ENCODE measurements at regions not wholly inside any gene's neighbourhood (a gene's known extent, or its start where the extent isn't known, plus 50 kb on each side); places are given as distances from the start of the nearest gene placed in this dataset.
"Not testable (repeated sequence)": the region's sequence is repeated elsewhere in the genome, so short reads cannot be mapped to it uniquely, and the experiment has no call there.

DNA sequence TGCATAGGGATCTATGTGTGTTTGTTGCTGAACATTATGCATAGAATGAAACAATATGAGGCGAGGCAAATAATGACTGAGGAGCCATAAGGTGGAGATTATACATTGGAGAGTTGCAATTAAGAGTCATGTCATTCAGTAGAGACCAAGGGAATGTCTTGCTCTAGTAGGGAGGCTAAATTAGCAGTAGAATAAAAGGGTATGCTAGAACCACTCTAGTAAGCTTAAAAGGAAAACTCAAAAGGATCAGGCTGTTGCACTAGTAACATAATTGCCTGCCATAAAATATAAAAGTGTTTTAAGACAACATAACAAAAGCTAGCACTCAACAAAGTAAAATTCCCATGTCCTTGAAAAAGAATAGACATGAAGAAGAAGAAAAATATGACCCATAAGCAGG lies 586.2 kb upstream of the DIAPH2 start:
- H3K4me3 ChIP-seq (ENCODE audit: low read depth, low read length) = no peak overlapping the region
- TF ChIP-seq, protein P1, sequence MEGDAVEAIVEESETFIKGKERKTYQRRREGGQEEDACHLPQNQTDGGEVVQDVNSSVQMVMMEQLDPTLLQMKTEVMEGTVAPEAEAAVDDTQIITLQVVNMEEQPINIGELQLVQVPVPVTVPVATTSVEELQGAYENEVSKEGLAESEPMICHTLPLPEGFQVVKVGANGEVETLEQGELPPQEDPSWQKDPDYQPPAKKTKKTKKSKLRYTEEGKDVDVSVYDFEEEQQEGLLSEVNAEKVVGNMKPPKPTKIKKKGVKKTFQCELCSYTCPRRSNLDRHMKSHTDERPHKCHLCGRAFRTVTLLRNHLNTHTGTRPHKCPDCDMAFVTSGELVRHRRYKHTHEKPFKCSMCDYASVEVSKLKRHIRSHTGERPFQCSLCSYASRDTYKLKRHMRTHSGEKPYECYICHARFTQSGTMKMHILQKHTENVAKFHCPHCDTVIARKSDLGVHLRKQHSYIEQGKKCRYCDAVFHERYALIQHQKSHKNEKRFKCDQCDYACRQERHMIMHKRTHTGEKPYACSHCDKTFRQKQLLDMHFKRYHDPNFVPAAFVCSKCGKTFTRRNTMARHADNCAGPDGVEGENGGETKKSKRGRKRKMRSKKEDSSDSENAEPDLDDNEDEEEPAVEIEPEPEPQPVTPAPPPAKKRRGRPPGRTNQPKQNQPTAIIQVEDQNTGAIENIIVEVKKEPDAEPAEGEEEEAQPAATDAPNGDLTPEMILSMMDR (IDR thresholded peaks at IDR 0.05; ENCODE audit: insufficient read depth, low read length) = no peak
- DNase-seq (ENCODE audit: low read depth) = no peak

GRCh38 chrX:96102997-96103396 lies 581.6 kb upstream of the DIAPH2 start:
- TF ChIP-seq, protein P1 (IDR thresholded peaks at IDR 0.05; ENCODE audit: insufficient read depth, low read length) = no peak
- H3K4me3 ChIP-seq (ENCODE audit: low read depth, low read length) = no peak overlapping the region
- no peak for DNase-seq (ENCODE audit: low read depth)

DNA sequence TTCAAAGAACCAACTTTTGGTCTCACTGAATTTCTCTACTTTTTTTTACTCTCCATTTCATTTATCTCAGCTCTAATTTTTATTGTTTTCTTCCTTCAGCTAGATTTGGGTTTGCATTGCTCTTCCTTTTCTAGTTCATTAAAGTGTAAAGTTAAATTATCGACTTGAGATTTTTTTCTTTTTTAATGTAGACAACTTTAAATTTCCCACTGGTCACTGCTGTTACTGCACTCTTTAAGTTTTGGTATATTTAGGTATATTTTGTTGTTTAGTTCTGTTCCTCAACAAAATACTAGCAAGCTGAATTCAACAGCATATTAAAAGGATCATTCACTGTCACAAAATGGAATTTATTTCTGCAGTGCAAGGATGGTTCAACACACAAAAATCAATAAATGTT lies 572.0 kb upstream of the DIAPH2 start:
- TF ChIP-seq, protein P1 (IDR thresholded peaks at IDR 0.05; ENCODE audit: insufficient read depth, low read length) = peak; percentile 14
- H3K4me3 ChIP-seq (ENCODE audit: low read depth, low read length) = no peak overlapping the region
- DNase-seq (ENCODE audit: low read depth) = no peak

GRCh38 chrX:96126182-96126581 lies 558.5 kb upstream of the DIAPH2 start:
- DNase-seq (ENCODE audit: low read depth) = no peak
- no peak overlapping the region for H3K4me3 ChIP-seq (ENCODE audit: low read depth, low read length)
- TF ChIP-seq, protein P1 (IDR thresholded peaks at IDR 0.05; ENCODE audit: insufficient read depth, low read length) = no peak

DNA sequence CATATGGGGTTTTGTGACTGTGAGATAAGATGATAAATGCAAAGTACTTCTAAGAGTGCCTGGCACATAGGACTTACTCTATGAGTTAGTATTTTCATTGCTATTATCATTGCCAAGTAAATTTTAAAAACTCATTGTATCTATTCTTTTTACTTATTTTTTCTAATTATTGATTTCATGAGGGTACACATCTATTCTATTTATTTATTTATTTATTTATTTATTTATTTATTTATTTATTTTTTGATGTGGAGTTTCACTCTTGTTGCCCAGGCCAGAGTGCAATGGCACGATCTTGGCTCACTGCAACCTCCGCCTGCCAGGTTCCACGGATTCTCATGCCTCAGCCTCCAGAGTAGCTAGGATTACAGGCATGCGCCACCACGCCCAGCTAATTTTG lies 556.6 kb upstream of the DIAPH2 start:
- not testable (repeated sequence) for DNase-seq (ENCODE audit: low read depth); H3K4me3 ChIP-seq (ENCODE audit: low read depth, low read length)

DNA sequence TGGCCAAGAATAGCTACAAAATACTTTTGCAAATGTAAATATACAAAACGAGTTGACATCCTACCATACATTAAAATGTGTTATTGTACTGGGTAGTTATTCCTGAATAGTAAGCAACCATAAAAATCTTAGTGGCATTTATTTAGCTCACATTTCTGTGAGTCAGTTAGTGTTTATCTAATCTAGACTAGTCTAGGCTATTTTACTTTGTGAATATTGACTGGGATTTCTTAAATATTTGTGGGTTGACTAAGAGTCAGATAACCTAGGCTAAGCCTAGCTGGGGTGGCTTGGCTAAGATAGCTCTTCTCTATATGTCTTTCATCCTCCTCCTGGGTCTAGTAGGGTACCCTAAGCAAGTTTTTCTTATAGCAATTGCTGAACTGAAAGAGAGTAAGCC lies 543.8 kb upstream of the DIAPH2 start:
- peak; percentile 0 for DNase-seq (ENCODE audit: low read depth)
- TF ChIP-seq, protein P1 (IDR thresholded peaks at IDR 0.05; ENCODE audit: insufficient read depth, low read length) = no peak

DNA sequence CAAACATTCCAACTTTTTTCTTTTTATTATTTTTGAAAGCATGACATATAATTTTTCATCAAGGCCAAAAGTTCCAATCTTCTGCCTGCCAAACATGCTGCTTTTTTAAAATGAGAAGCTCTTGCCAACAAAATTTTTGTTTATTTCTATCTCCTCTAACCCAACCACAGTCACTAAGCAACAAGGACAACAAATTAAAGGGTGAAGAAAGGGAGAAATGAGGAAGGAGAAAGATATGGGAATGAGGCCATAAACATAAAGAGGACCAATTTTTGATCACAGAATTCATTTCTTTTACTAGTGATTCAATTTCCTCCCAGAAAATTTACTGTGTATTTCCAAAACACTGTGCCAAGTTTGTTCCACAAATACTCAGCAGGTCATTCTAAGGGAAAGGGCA lies 537.0 kb upstream of the DIAPH2 start:
- TF ChIP-seq, protein P1 (IDR thresholded peaks at IDR 0.05; ENCODE audit: insufficient read depth, low read length) = no peak
- DNase-seq (ENCODE audit: low read depth) = peak; percentile 11
- H3K4me3 ChIP-seq (ENCODE audit: low read depth, low read length) = no peak overlapping the region

More for the DNA sequence above, 543.8 kb upstream of the DIAPH2 start:
- H3K4me3 ChIP-seq (ENCODE audit: low read depth, low read length) = no peak overlapping the region

Measured in fibroblast of the aortic adventitia (primary cell).